ENCODE measurements at regions not wholly inside any gene's neighbourhood (a gene's known extent, or its start where the extent isn't known, plus 50 kb on each side); places are given as distances from the start of the nearest gene placed in this dataset.

GRCh38 chr18:69209761-69210160 lies 190.9 kb upstream of the DOK6 start:
- no peak for DNase-seq (ENCODE audit: low spot score)
- in situ Hi-C loops (cut with HindIII; ENCODE audit: low sequenced_read_pairs) = no loop called here

GRCh38 chr18:69213842-69214241 lies 186.8 kb upstream of the DOK6 start:
- in situ Hi-C loops (cut with HindIII; ENCODE audit: low sequenced_read_pairs) = no loop called here
- no peak for DNase-seq (ENCODE audit: low spot score)

GRCh38 chr18:69215161-69215560 lies 185.5 kb upstream of the DOK6 start:
- in situ Hi-C loops (cut with HindIII; ENCODE audit: low sequenced_read_pairs) = no loop called here
- peak; percentile 76 for DNase-seq (ENCODE audit: low spot score)

- no peak for DNase-seq (ENCODE audit: low spot score)
- in situ Hi-C loops (cut with HindIII; ENCODE audit: low sequenced_read_pairs) = no loop called here
These were observed 184.4 kb upstream of the DOK6 start for GRCh38 chr18:69216321-69216720.

- in situ Hi-C loops (cut with HindIII; ENCODE audit: low sequenced_read_pairs) = no loop called here
These were observed 183.3 kb upstream of the DOK6 start for GRCh38 chr18:69217196-69218000.

GRCh38 chr18:69220529-69220928 lies 180.2 kb upstream of the DOK6 start:
- DNase-seq (ENCODE audit: low spot score) = no peak
- in situ Hi-C loops (cut with HindIII; ENCODE audit: low sequenced_read_pairs) = no loop called here

More at GRCh38 chr18:69217196-69218000, 183.3 kb upstream of the DOK6 start:
- no peak for DNase-seq (ENCODE audit: low spot score)

GRCh38 chr18:69222089-69222488 lies 178.6 kb upstream of the DOK6 start:
- no peak for DNase-seq (ENCODE audit: low spot score)
- in situ Hi-C loops (cut with HindIII; ENCODE audit: low sequenced_read_pairs) = no loop called here

- in situ Hi-C loops (cut with HindIII; ENCODE audit: low sequenced_read_pairs) = no loop called here
- no peak for DNase-seq (ENCODE audit: low spot score)
These were observed 173.7 kb upstream of the DOK6 start for GRCh38 chr18:69226971-69227370.

- in situ Hi-C loops (cut with HindIII; ENCODE audit: low sequenced_read_pairs) = no loop called here
- DNase-seq (ENCODE audit: low spot score) = no peak
These were observed 170.5 kb upstream of the DOK6 start for GRCh38 chr18:69230204-69230603.

- DNase-seq (ENCODE audit: low spot score) = no peak
- in situ Hi-C loops (cut with HindIII; ENCODE audit: low sequenced_read_pairs) = no loop called here
These were observed 167.1 kb upstream of the DOK6 start for GRCh38 chr18:69233465-69234054.

- DNase-seq (ENCODE audit: low spot score) = peak; percentile 98
- in situ Hi-C loops (cut with HindIII; ENCODE audit: low sequenced_read_pairs) = no loop called here
These were observed 160.6 kb upstream of the DOK6 start for GRCh38 chr18:69239849-69240674.

GRCh38 chr18:69246027-69246426 lies 154.7 kb upstream of the DOK6 start:
- DNase-seq (ENCODE audit: low spot score) = no peak
- in situ Hi-C loops (cut with HindIII; ENCODE audit: low sequenced_read_pairs) = no loop called here

GRCh38 chr18:69250305-69251151 lies 150.2 kb upstream of the DOK6 start:
- DNase-seq (ENCODE audit: low spot score) = peak; percentile 89
- in situ Hi-C loops (cut with HindIII; ENCODE audit: low sequenced_read_pairs) = no loop called here

GRCh38 chr18:69257861-69258458 lies 142.7 kb upstream of the DOK6 start:
- in situ Hi-C loops (cut with HindIII; ENCODE audit: low sequenced_read_pairs) = no loop called here

GRCh38 chr18:69259282-69259681 lies 141.4 kb upstream of the DOK6 start:
- in situ Hi-C loops (cut with HindIII; ENCODE audit: low sequenced_read_pairs) = no loop called here
- DNase-seq (ENCODE audit: low spot score) = peak; percentile 5

More at GRCh38 chr18:69257861-69258458, 142.7 kb upstream of the DOK6 start:
- peak; percentile 96 for DNase-seq (ENCODE audit: low spot score)

GRCh38 chr18:69261406-69261805 lies 139.3 kb upstream of the DOK6 start:
- no peak for DNase-seq (ENCODE audit: low spot score)
- in situ Hi-C loops (cut with HindIII; ENCODE audit: low sequenced_read_pairs) = no loop called here

GRCh38 chr18:69265656-69266055 lies 135.0 kb upstream of the DOK6 start:
- no peak for DNase-seq (ENCODE audit: low spot score)

GRCh38 chr18:69267895-69268294 lies 132.8 kb upstream of the DOK6 start:
- no peak for DNase-seq (ENCODE audit: low spot score)
- in situ Hi-C loops (cut with HindIII; ENCODE audit: low sequenced_read_pairs) = no loop called here

More at GRCh38 chr18:69265656-69266055, 135.0 kb upstream of the DOK6 start:
- in situ Hi-C loops (cut with HindIII; ENCODE audit: low sequenced_read_pairs) = no loop called here

GRCh38 chr18:69282371-69282770 lies 118.3 kb upstream of the DOK6 start:
- in situ Hi-C loops (cut with HindIII; ENCODE audit: low sequenced_read_pairs) = no loop called here
- no peak for DNase-seq (ENCODE audit: low spot score)

All from G401 (cell line).